ENCODE measurements at regions not wholly inside any gene's neighbourhood (a gene's known extent, or its start where the extent isn't known, plus 50 kb on each side); places are given as distances from the start of the nearest gene placed in this dataset.

DNA sequence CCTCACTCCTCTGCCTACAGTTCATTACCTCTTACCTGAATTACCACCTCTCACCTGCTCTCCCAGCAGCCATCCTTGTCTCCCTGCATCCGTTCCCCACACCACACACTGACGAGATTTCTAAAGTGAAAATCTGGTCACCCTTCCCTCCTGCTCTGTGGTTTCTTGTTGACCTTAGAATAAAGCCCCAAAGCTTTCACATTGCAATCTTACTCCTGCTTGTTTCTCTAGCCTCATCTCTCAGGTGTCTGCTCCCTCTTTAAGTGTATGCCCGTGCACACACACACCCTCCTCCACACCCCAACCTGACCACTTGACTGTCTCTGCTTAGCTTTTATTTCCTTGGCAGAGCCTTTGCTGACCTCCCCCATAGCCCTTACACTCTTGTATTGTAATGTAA lies 122.0 kb upstream of the SKOR2 start:
- no peak for TF ChIP-seq POLR2A (IDR thresholded peaks at IDR 0.05)
- no peak for TF ChIP-seq POLR2AphosphoS5 (IDR thresholded peaks at IDR 0.05)
